Transverse colon (tissue), 4 donors: ENCODE measurements at regions not wholly inside any gene's neighbourhood (a gene's known extent, or its start where the extent isn't known, plus 50 kb on each side); places are given as distances from the start of the nearest gene placed in this dataset.

Experiments
- DNase-seq: peaks from one replicate; pipeline ENCODE4 v3.0.0-alpha.2; 2019
- H3K27ac ChIP-seq, 4 donors: fragments of 200-600 bp; sonication (generic); 2 replicates each; pipeline ENCODE4 v1.5.1; 2016 to 2018; ENCODE audit warnings: inconsistent platforms in 4 of 4
- H3K27me3 ChIP-seq: fragments of 200-600 bp; sonication (generic); 2 replicates; pipeline ENCODE4 v1.5.1; 2017; ENCODE audit warnings: inconsistent platforms
- H3K36me3 ChIP-seq, 4 donors: fragments of 200-600 bp; sonication (generic); 2 replicates each; pipeline ENCODE4 v1.5.1; 2017 to 2019; ENCODE audit warnings: inconsistent platforms in 4 of 4
- H3K4me1 ChIP-seq, 4 donors: fragments of 200-600 bp; sonication (generic); 2 replicates each; pipeline ENCODE4 v1.5.1; 2017 to 2020; ENCODE audit warnings: inconsistent platforms in 4 of 4
- H3K4me3 ChIP-seq, 4 donors: fragments of 200-600 bp; sonication (generic); 1 replicate in 1 of 4; 2 replicates in 3 of 4; pipeline versions ENCODE4 v1.5.1 to v1.6.1; 2017 to 2019; ENCODE audit warnings: inconsistent platforms in 4 of 4
- H3K9me3 ChIP-seq, 2 donors: fragments of 200-600 bp; sonication (generic); 2 replicates each; pipeline ENCODE4 v1.5.1; 2017 to 2019; ENCODE audit warnings: inconsistent platforms in 2 of 2
- EP300 ChIP-seq: sonication (generic); formaldehyde crosslinking; IDR thresholded peaks from one replicate; pipeline ENCODE4 v1.6.1; 2017; ENCODE audit warnings: antibody characterized with exemption, low read depth
- POLR2A ChIP-seq: fragments of 450-650 bp; IDR thresholded peaks from one replicate; pipeline ENCODE4 v1.6.1; 2016; ENCODE audit warnings: antibody characterized with exemption, mild to moderate bottlenecking, moderate library complexity
- POLR2AphosphoS5 ChIP-seq, 3 donors: sonication (generic); formaldehyde crosslinking; IDR thresholded peaks; one replicate each; pipeline ENCODE4 v1.6.1; 2016; ENCODE audit warnings: antibody characterized with exemption in 3 of 3
- WGBS, 2 donors: methylation state at CpG; one replicate each; pipeline ENCODE4 v1.1.5; 2018; ENCODE audit warnings: low coverage in 1 of 2; 5-methylcytosine and 5-hydroxymethylcytosine counted together
- in situ Hi-C, 4 donors: fragments of 200-750 bp; cut with MboI; loops; one replicate each; pipeline versions ENCODE4 v1.15.0 to v1.15.1; 2017; ENCODE audit warnings: low sequenced_read_pairs in 3 of 4, low pct_ligation_motif_present in 1 of 4, low pct_unique_long_range_greater_than_20kb in 1 of 4
- intact Hi-C: fragments of 100-400 bp; cut with DNase I; formaldehyde crosslinking; loops from one replicate; pipeline ENCODE4 v1.15.1; 2023; ENCODE audit warnings: low total_unique reads
- TF ChIP-seq, protein P1 (sequence below), 5 experiments: fragments of 200-600 bp in 3 of 5; fragments of 450-650 bp in 2 of 5; sonication (generic) in 3 of 5; IDR thresholded peaks; 1 replicate in 2 of 5; 2 replicates in 3 of 5; pipeline ENCODE4 v1.5.1; 2016 to 2017; ENCODE audit warnings: antibody characterized with exemption in 5 of 5, inconsistent platforms in 3 of 5, mild to moderate bottlenecking in 2 of 5, moderate library complexity in 1 of 5

GRCh38 chr5:73378765-73379164 lies 69.8 kb downstream of the FOXD1 start:
- in situ Hi-C loops (no loop called here), intact Hi-C loops (no loop called here)
- no peaks in the 10 kb centered on the region for H3K36me3 ChIP-seq
- H3K27ac ChIP-seq: no peak overlapping the region
- 93 to 100% methylated on average over 1 of the region's 1 CpG for WGBS, 2 donors
- DNase-seq: no peak
- H3K4me3 ChIP-seq: no peak overlapping the region
- H3K9me3 ChIP-seq: no peaks in the 10 kb centered on the region
- TF ChIP-seq POLR2AphosphoS5 (IDR thresholded peaks at IDR 0.05) (no peak), POLR2A (no peak), EP300 (no peak)
- TF ChIP-seq, protein P1, sequence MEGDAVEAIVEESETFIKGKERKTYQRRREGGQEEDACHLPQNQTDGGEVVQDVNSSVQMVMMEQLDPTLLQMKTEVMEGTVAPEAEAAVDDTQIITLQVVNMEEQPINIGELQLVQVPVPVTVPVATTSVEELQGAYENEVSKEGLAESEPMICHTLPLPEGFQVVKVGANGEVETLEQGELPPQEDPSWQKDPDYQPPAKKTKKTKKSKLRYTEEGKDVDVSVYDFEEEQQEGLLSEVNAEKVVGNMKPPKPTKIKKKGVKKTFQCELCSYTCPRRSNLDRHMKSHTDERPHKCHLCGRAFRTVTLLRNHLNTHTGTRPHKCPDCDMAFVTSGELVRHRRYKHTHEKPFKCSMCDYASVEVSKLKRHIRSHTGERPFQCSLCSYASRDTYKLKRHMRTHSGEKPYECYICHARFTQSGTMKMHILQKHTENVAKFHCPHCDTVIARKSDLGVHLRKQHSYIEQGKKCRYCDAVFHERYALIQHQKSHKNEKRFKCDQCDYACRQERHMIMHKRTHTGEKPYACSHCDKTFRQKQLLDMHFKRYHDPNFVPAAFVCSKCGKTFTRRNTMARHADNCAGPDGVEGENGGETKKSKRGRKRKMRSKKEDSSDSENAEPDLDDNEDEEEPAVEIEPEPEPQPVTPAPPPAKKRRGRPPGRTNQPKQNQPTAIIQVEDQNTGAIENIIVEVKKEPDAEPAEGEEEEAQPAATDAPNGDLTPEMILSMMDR (IDR thresholded peaks at IDR 0.05): no peak
- H3K4me1 ChIP-seq: peaks cover 6 to 14% (median 12%) of the 10 kb centered on the region in 4 donors
- H3K27me3 ChIP-seq: peaks cover 77% of the 10 kb centered on the region

- peaks cover 6 to 14% (median 12%) of the 10 kb centered on the region in 4 donors for H3K4me1 ChIP-seq
- DNase-seq: no peak
- H3K4me3 ChIP-seq: no peak overlapping the region
- H3K9me3 ChIP-seq: no peaks in the 10 kb centered on the region
- in situ Hi-C loops (no loop called here), intact Hi-C loops (no loop called here)
- H3K27me3 ChIP-seq: peaks cover 75% of the 10 kb centered on the region
- 55 to 56% methylated on average over 1 to 5 of the region's 5 CpGs for WGBS, 2 donors
- H3K27ac ChIP-seq: no peak overlapping the region
- H3K36me3 ChIP-seq: no peaks in the 10 kb centered on the region
- no peak for TF ChIP-seq POLR2AphosphoS5 (IDR thresholded peaks at IDR 0.05)
- TF ChIP-seq POLR2A: no peak
- no peak for TF ChIP-seq EP300
- TF ChIP-seq, protein P1 (IDR thresholded peaks at IDR 0.05): no peak
Observed at GRCh38 chr5:73378070-73378469, 70.5 kb downstream of the FOXD1 start.

DNA sequence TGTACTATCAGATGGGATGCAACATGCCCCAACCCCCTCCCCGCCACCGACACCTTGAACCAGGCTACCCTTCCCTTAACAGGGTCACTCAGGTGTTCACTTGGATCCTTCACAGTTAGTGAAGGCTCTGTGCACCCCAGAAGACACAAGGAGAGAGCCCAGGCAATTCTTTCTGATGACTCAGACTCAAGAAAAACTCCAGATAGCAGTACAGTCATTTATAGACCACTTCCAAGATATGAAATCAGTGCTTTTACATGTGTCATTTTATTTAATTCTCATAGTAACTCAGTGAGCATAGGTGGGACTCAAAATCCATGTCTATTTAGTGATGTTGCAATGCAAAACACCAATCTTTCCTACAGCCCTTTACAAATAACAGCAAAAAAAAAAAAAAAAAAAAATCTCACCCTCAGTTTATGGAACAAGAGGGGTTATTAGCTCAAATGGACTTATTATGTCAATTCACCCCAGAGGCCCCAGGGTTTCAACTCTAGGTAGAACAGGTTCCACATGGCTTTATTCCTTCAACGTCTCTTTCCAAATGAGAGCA lies 71.9 kb downstream of the FOXD1 start:
- H3K36me3 ChIP-seq: no peaks in the 10 kb centered on the region
- H3K4me3 ChIP-seq: no peak overlapping the region
- intact Hi-C loops (no loop called here), in situ Hi-C loops (no loop called here)
- no peak overlapping the region for H3K27ac ChIP-seq
- DNase-seq: no peak
- 83 to 94% methylated on average over 1 to 3 of the region's 3 CpGs for WGBS, 2 donors
- TF ChIP-seq, protein P1 (IDR thresholded peaks at IDR 0.05): no peak
- TF ChIP-seq POLR2A (no peak), POLR2AphosphoS5 (IDR thresholded peaks at IDR 0.05) (no peak), EP300 (no peak)
- peaks cover 64% of the 10 kb centered on the region for H3K27me3 ChIP-seq
- H3K4me1 ChIP-seq: peaks cover 2 to 6% (median 5%) of the 10 kb centered on the region in 4 donors
- H3K9me3 ChIP-seq: no peaks in the 10 kb centered on the region

DNA sequence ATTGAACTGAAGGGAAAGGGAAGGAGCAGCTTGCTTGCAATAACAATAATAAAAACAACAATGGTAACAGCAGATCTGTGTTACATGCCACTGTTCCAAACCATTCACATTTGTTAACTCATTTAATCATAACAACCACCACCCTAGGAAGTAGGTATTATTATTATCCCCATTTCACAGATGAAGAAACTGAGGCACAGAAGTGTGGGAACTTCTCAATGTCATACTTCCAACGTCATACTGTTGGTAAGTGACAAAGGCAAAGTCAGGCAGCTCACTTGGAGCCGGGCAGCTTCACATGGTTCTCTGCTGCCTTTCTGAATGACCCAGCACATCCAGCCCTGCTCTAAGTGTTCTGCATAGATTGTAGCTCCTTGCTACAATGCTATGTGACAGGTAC lies 72.6 kb downstream of the FOXD1 start:
- Histone ChIP-seq H3K4me3 (no peak overlapping the region), H3K27ac (no peak overlapping the region), H3K27me3 (peaks cover 56% of the 10 kb centered on the region), H3K9me3 (no peaks in the 10 kb centered on the region), H3K36me3 (no peaks in the 10 kb centered on the region), H3K4me1 (peaks cover 0 to 6% (median 0%) of the 10 kb centered on the region in 4 donors)
- in situ Hi-C loops (no loop called here), intact Hi-C loops (no loop called here)
- DNase-seq: no peak
- 77% methylated on average over 2 of the region's 2 CpGs; no CpG with 5 or more reads in 1 of the 2 donors for WGBS, 2 donors
- TF ChIP-seq, protein P1 (IDR thresholded peaks at IDR 0.05): no peak
